Activated naive CD8-positive, alpha-beta T cell treated with anti-CD3 and anti-CD28 coated beads, Interleukin-2, amount 50 U/mL, for 16 hours (primary cell): ENCODE measurements at regions not wholly inside any gene's neighbourhood (a gene's known extent, or its start where the extent isn't known, plus 50 kb on each side); places are given as distances from the start of the nearest gene placed in this dataset.

Experiments used
- DNase-seq: peaks from one replicate; pipeline ENCODE4 v3.0.0-alpha.2; 2020; ENCODE audit warnings: low read depth, low spot score

- DNase-seq = no peak
Measured at GRCh38 chr3:170753421-170754310, 116.3 kb downstream of the RPL22L1 start.

GRCh38 chr3:170752571-170753155 lies 117.3 kb downstream of the RPL22L1 start:
- no peak for DNase-seq

DNA sequence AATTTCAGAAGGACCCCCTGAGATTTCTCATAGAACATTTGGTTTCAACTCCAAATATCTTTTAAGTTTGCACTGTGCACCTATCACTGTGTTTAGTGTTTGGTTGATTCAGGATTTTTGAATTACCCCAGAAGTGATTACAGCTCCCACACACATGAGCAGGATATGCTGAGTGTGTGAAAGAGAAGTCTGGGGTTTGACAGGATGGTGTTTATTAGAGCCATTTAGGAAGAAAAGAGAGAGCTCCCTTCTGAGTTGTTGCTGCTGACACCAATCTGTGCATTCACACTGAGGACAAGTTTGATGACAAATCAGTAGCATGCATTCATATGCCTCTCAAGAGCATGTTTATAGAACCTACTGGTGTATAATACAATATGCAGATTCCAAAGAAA lies 118.1 kb downstream of the RPL22L1 start:
- no peak for DNase-seq

DNA sequence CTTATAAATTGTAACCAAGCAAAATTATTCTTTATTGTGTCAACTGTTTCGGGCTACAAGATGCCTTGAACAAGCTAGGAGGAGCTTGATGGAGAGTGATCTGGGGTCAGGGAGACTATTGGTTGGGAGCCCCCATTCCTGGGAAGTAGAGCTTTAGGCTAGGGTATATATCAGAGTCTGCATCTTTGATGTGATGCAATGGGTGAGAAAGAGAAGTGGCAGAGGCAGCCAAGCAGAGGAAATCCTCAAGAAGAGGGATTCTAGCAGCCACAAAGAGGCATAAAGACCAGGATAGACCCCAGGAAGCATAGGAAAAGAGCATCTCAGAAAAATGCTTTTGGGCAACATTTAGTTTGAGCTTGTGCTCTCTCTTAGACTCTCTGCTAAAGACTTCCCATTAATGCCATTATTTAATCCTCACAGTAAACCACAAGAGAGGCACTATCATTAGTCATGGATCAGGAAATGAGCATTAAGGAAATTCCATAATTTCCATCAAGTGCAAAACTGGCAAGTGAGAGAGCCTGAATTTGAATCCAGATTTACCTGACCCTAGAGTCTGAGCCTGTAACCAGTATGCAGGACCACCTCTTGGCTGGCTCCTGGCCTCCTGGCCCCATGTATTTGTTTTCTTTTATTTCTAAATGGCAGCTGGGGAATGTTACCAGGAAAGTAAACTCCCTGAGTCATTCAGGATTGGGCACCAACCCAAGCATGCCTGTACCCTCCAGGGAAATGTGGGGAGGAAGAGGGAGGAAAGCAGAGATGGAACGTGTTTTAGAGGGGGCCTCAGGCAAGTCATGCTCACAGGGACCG lies 118.7 kb downstream of the RPL22L1 start:
- DNase-seq = no peak

- no peak for DNase-seq
Measured at GRCh38 chr3:170750478-170750830, 119.5 kb downstream of the RPL22L1 start.

DNA sequence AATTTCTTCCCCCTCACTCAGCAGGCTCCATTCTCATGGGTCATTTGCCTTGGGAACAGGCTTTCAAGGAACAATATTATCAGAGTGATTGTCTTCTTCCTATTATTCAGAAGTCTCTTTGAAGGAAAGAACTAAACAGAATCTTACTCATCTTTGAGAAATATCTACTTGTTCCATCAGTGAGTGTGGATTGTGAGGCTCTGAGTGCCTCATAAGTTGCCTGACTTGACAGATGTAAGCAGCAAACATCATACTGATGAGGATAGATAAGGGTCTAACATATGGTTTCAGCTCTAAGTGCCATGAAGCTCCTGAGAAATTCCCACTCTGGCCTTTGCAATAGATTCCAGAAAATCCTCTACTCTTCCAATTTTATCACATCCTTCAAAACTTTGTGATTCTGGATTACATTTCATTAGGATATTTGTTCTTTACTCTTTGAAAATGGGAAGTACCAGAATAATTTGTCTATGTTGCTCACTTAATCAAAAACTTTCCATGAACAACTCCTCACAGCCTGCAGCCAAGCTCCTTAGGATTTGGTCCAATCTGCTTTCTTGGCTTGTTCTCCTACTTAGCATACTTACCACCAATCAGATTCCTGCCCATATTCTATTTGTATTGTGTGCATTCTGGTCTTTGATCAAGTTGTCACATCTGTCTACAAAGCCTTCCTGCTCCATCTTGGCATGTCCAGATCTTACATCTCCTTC lies 120.1 kb downstream of the RPL22L1 start:
- DNase-seq = no peak

DNA sequence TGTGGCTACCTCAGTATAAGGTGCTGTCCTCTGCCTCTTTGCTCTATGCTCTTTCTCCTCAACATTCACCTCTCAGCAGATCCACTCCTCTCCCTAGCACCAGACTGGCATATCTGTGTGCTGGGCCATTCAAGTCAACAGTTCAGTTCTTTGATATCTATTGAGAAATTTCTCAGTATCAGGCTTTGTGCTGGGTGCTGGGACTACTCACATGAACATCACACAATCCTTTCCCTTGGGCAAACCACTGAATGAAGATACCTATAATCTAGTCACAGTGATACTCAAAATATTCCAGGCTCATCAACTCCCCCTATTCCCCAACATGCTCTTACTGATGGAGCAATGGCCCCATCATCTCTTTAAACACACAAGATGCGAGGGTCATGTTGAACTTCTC lies 120.8 kb downstream of the RPL22L1 start:
- no peak for DNase-seq

DNA sequence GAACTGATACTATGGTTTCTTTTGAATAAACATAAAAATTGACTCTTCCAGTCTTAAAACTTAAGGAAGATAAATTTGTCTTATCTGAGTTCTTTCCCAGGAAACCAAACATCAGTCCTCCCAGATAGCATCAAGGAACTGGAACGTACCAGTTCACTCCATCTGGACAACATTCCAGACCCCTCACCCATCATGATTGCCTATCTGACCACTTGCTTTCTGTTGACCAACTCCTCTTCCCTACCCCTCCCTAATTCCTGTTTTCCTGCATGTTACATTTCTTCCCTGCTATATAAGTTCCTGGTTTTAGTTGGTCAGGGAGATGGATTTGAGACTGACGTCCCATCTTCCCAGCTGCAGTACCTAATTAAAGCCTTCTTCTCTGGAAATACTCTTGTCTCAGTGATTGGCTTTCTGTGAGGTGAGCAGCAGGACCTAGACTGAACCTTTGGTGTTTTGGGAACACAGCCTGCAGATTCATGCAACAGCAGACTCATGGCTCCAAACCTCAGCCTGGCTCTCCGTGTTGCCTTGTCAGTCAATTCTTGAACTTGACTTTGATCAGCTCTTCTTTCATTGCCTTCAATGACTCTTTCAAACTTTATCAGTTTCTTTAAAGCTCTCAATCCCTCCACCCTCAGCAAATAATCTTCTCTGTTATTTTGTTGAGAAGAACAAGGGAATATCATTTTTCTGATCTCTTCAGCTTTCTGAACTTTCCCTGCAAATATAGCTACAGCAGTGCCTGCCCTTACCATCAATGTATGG lies 123.6 kb downstream of the RPL22L1 start:
- no peak for DNase-seq

GRCh38 chr3:170745211-170745718 lies 124.7 kb downstream of the RPL22L1 start:
- DNase-seq = no peak

- no peak for DNase-seq
Measured at GRCh38 chr3:170741756-170742529, 128.1 kb downstream of the RPL22L1 start.

- no peak for DNase-seq
Measured at GRCh38 chr3:170740726-170741591, 129.0 kb downstream of the RPL22L1 start.

GRCh38 chr3:170740285-170740684 lies 129.7 kb downstream of the RPL22L1 start:
- DNase-seq = no peak

GRCh38 chr3:170739410-170739809 lies 130.6 kb downstream of the RPL22L1 start:
- no peak for DNase-seq

GRCh38 chr3:170738766-170739165 lies 131.2 kb downstream of the RPL22L1 start:
- no peak for DNase-seq

GRCh38 chr3:170737498-170738162 lies 132.4 kb downstream of the RPL22L1 start:
- DNase-seq = no peak

DNA sequence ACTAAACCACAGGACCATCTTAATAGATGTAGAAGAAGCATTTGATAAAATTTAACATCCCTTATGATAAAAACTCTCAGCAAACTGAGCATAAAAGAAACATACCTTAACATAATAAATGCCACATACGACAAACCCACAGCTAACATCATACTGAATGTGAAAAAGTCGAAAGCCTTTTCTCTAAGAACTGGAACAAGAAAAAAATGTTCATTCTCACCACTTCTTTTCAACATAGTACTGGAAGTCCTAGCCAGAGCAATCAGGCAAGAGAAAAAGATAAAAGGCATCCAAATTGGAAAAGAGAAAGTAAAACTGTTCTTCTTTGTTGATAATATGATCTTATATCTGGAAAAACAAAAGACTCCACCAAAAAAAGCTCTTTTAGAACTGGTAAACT lies 134.2 kb downstream of the RPL22L1 start:
- DNase-seq = no peak

GRCh38 chr3:170734735-170735065 lies 135.3 kb downstream of the RPL22L1 start:
- DNase-seq = no peak

- DNase-seq = no peak
Measured at GRCh38 chr3:170734043-170734734, 135.8 kb downstream of the RPL22L1 start.
